K562 (cell line): ENCODE measurements at regions not wholly inside any gene's neighbourhood (a gene's known extent, or its start where the extent isn't known, plus 50 kb on each side); places are given as distances from the start of the nearest gene placed in this dataset.

Experiments used
- ATAC-seq: fragments of 200-7000 bp; cut with Tn5 transposase; 3 replicates; pipeline ENCODE4 v1.9.1; 2020; ENCODE audit warnings: moderate library complexity
- BruUV-seq: library from RNA; stranded (reverse); fragments of 400-500 nt; replicated peaks from 2 replicates; lab custom pipeline; 2021; lab: Mats Ljungman, UMichigan
- CTCF ChIA-PET: fragments of 300-600 bp; formaldehyde crosslinking; extraction: SDS; loops from one replicate; lab custom pipeline; 2021; ENCODE audit warnings: low intra/inter-chr PET ratio; lab: Yijun Ruan, JAX
- POLR2A ChIA-PET: fragments of 300-600, 350-650 bp; sonication (Branson Sonifier 250); formaldehyde crosslinking; extraction: SDS; loops from one replicate; lab custom pipeline; 2021; ENCODE audit warnings: antibody characterized with exemption, inconsistent platforms; lab: Yijun Ruan, JAX
- DNase-seq, 4 experiments: peaks; one replicate each; pipeline versions ENCODE4 v3.0.0 to v3.0.0-alpha.2; 2011 to 2018; ENCODE audit warnings: low spot score in 3 of 4, mixed read lengths in 3 of 4; ENCODE audit errors: extremely low read depth in 1 of 4
- FAIRE-seq: peaks from 2 replicates; lab custom pipeline; 2011; peaks lifted over from hg19 to GRCh38; lab: Jason Lieb, UNC
- H2AFZ ChIP-seq: 2 replicates; pipeline ENCODE4 v1.6.0; 2011; ENCODE audit warnings: low read depth, low read length, control low read depth, inconsistent platforms
- H3K27ac ChIP-seq: fragments of 200-600 bp; 3 replicates; pipeline ENCODE4 v1.8.0; 2011; ENCODE audit warnings: low read depth, mild to moderate bottlenecking, control low read depth, inconsistent platforms, low read length, moderate library complexity, mixed read lengths; ENCODE audit errors: extremely low read depth
- H3K27me3 ChIP-seq, 2 experiments: fragments of 300-600 bp in 1 of 2; 2 replicates in 1 of 2; 3 replicates in 1 of 2; pipeline versions ENCODE4 v1.6.0 to v1.8.0; 2011; ENCODE audit warnings: inconsistent platforms in 2 of 2, low read length in 2 of 2, mild to moderate bottlenecking in 1 of 2, mixed read lengths in 1 of 2, moderate library complexity in 1 of 2; ENCODE audit not compliant: control insufficient read depth in 2 of 2, insufficient read depth in 2 of 2
- H3K36me3 ChIP-seq: fragments of 300-600 bp; 3 replicates; pipeline ENCODE4 v1.8.0; 2011; ENCODE audit warnings: mild to moderate bottlenecking, low read length, inconsistent platforms; ENCODE audit not compliant: control insufficient read depth, insufficient read depth
- H3K4me1 ChIP-seq, 2 experiments: fragments of 200-600 bp in 1 of 2; replicated peaks in 1 of 2; 2 replicates in 1 of 2; 3 replicates in 1 of 2; pipeline versions ENCODE4 v1.5.1 to v1.8.0; 2011; ENCODE audit warnings: inconsistent platforms in 2 of 2, low read length in 2 of 2, mild to moderate bottlenecking in 1 of 2, mixed read lengths in 1 of 2, moderate library complexity in 1 of 2; ENCODE audit not compliant: control insufficient read depth in 2 of 2, insufficient read depth in 2 of 2
- H3K4me2 ChIP-seq: 2 replicates; pipeline ENCODE4 v1.6.1; 2011; ENCODE audit warnings: low read length, control low read depth, inconsistent platforms, mixed read lengths; ENCODE audit not compliant: insufficient read depth
- H3K4me3 ChIP-seq: fragments of 200-600 bp; sonication (generic), shearing (Covaris generic); 2 replicates; pipeline ENCODE4 v1.5.1; 2016; ENCODE audit warnings: control low read depth, inconsistent platforms
- H3K79me2 ChIP-seq: fragments of 200-600 bp; 3 replicates; pipeline ENCODE4 v1.8.0; 2011; ENCODE audit warnings: low read length, inconsistent platforms; ENCODE audit not compliant: control insufficient read depth, insufficient read depth
- H3K9ac ChIP-seq, 2 experiments: 2 replicates each; pipeline versions ENCODE4 v1.6.0 to v1.6.1; 2011; ENCODE audit warnings: low read depth in 2 of 2, low read length in 2 of 2, control low read depth in 1 of 2, inconsistent platforms in 1 of 2, mild to moderate bottlenecking in 1 of 2, mixed read lengths in 1 of 2; ENCODE audit not compliant: insufficient read depth in 1 of 2
- H3K9me1 ChIP-seq: one replicate; pipeline ENCODE4 v1.6.0; 2011; ENCODE audit warnings: inconsistent platforms, mild to moderate bottlenecking, low read length, moderate library complexity; ENCODE audit not compliant: control insufficient read depth, insufficient read depth
- H3K9me3 ChIP-seq: replicated peaks from 2 replicates; pipeline ENCODE4 v1.5.1; 2011; ENCODE audit warnings: low read depth, low read length, inconsistent platforms; ENCODE audit not compliant: control insufficient read depth, insufficient read depth
- H4K20me1 ChIP-seq: replicated peaks from 2 replicates; pipeline ENCODE4 v1.6.1; 2011; ENCODE audit warnings: low read length, inconsistent platforms, mixed read lengths; ENCODE audit not compliant: control insufficient read depth, insufficient read depth
- BCL6 ChIP-seq: fragments of 250-450 bp; sonication (Bioruptor Pico); IDR thresholded peaks from 2 replicates; pipeline ENCODE4 v1.4.0; 2020
- NFRKB ChIP-seq: fragments of 450-650 bp; IDR thresholded peaks from 2 replicates; pipeline ENCODE4 v1.6.1; 2016; ENCODE audit warnings: low read depth
- NFYB ChIP-seq: IDR thresholded peaks from 2 replicates; pipeline ENCODE4 v1.6.1; 2011; ENCODE audit warnings: mild to moderate bottlenecking, moderate library complexity; ENCODE audit not compliant: insufficient read length; ENCODE audit errors: extremely low read depth
- PML ChIP-seq: IDR thresholded peaks from 2 replicates; pipeline ENCODE4 v1.6.1; 2012; ENCODE audit warnings: low read length, inconsistent platforms
- POLR3A ChIP-seq: IDR thresholded peaks from 2 replicates; pipeline ENCODE4 v1.6.1; 2011; ENCODE audit warnings: borderline replicate concordance, mild to moderate bottlenecking, moderate library complexity; ENCODE audit not compliant: insufficient read length, insufficient read depth; ENCODE audit errors: extremely low read depth
- SREBF1 ChIP-seq: fragments of 150-350 bp; IDR thresholded peaks from 2 replicates; pipeline ENCODE4 v1.6.1; 2014; ENCODE audit warnings: antibody characterized with exemption, low read depth, low read length, borderline replicate concordance
- STAT5B ChIP-seq: fragments of 250-450 bp; sonication (Bioruptor Pico); IDR thresholded peaks from 2 replicates; pipeline ENCODE4 v1.8.0; 2021; ENCODE audit warnings: mild to moderate bottlenecking, inconsistent platforms
- ZNF134 ChIP-seq: fragments of 250-450 bp; sonication (Bioruptor Pico); conservative IDR thresholded peaks from 2 replicates; pipeline ENCODE4 v1.4.0; 2020
- ZNF224 ChIP-seq: sonication (generic); formaldehyde crosslinking; IDR thresholded peaks from 2 replicates; pipeline ENCODE4 v1.8.0; 2022; ENCODE audit warnings: mild to moderate bottlenecking, missing genetic modification reagents
- ZNF347 ChIP-seq: fragments of 450-650 bp; formaldehyde crosslinking; IDR thresholded peaks from 2 replicates; pipeline ENCODE4 v1.4.0; 2020; ENCODE audit warnings: low read depth, mild to moderate bottlenecking, moderate library complexity
- ZZZ3 ChIP-seq: fragments of 450-650 bp; IDR thresholded peaks from 2 replicates; pipeline ENCODE4 v1.6.1; 2016; ENCODE audit warnings: antibody characterized with exemption, mild to moderate bottlenecking, moderate library complexity
- WGBS: fragments of 100-300 bp; shearing (Covaris generic); methylation state at CpG from one replicate; pipeline ENCODE4 v1.1.6; 2016; ENCODE audit warnings: low coverage, mixed read lengths; ENCODE audit not compliant: insufficient coverage; ENCODE audit errors: missing lambda C conversion rate; 5-methylcytosine and 5-hydroxymethylcytosine counted together
- in situ Hi-C: fragments of 300-500 bp; cut with MboI; formaldehyde crosslinking; loops from 4 replicates; pipeline ENCODE4 v1.15.0; 2018; ENCODE audit warnings: inconsistent platforms, mixed read lengths
- intact Hi-C: fragments of 100-400 bp; cut with micrococcal nuclease; formaldehyde crosslinking; loops from 2 replicates; pipeline ENCODE4 v1.14.2; 2022
- TF ChIP-seq, protein P1 (sequence below), 2 experiments: fragments of 250-450 bp in 1 of 2; fragments of 450-650 bp in 1 of 2; sonication (Bioruptor Pico) in 1 of 2; IDR thresholded peaks; 2 replicates each; pipeline versions ENCODE4 v1.6.1 to v1.8.0; 2016 to 2021; ENCODE audit warnings: mild to moderate bottlenecking in 2 of 2, moderate library complexity in 2 of 2, missing compliant biosample characterization in 1 of 2, missing genetic modification characterization in 1 of 2
- TF ChIP-seq, protein P2 (sequence below): fragments of 250-450 bp; sonication (Bioruptor Pico); IDR thresholded peaks from 2 replicates; pipeline ENCODE4 v1.4.0; 2020; ENCODE audit warnings: mild to moderate bottlenecking, moderate library complexity, borderline replicate concordance

DNA sequence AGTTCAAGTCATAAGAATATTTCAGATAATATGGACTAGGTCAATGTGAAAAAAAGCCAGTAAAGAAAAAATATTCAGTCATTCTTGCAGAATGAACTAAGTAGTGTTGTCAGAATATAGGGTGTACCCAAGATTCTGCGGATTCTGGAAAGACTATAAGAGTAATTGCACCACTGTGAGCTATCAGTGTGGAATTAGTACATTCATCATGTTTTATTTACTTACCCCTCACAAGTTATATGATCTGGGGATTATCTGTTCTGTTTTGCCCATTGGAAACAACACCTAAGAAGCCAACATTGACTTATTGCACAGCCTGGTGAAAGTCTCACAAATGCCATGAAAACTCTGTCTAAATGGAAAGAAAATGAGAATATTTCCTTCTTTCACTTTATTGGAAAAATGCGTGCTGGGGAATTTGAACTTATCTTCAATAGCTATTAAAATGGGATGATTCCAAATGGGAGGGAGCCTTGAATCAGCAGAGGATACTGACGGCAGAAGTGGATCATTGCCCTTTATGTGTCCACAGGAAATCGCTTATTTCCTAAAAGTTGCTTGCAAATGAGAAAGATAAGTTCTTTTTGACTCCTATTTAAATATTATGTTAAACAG is 563.3 kb upstream of the POM121L12 start:
- no peak overlapping the region for H3K9ac ChIP-seq
- ATAC-seq (no peak), FAIRE-seq (no peak), DNase-seq (no peak)
- H3K4me3 ChIP-seq = no peak overlapping the region
- H3K4me1 ChIP-seq = no peaks in the 10 kb centered on the region
- ChIA-PET POLR2A (no interaction called here), CTCF (no interaction called here)
- WGBS = 1% methylated on average over 4 of the region's 4 CpGs
- no TSS peak for BruUV-seq
- no peaks in the 10 kb centered on the region for H3K27me3 ChIP-seq
- H3K36me3 ChIP-seq = no peaks in the 10 kb centered on the region
- H2AFZ ChIP-seq = no peak overlapping the region
- intact Hi-C loops = no loop called here
- no peaks in the 10 kb centered on the region for H3K79me2 ChIP-seq
- 0 out of 2 replicates have a peak, but pooled peaks cover 2% of the 10 kb centered on the region for H3K9me3 ChIP-seq
- H3K4me2 ChIP-seq = no peak overlapping the region
- no peak overlapping the region for H3K27ac ChIP-seq
- no peaks in the 10 kb centered on the region for H4K20me1 ChIP-seq
- H3K9me1 ChIP-seq = no peaks in the 10 kb centered on the region
- TF ChIP-seq NFRKB (no peak), ZNF134 (CRISPR knock-in tag) (no peak)
- in situ Hi-C loops = no loop called here

DNA sequence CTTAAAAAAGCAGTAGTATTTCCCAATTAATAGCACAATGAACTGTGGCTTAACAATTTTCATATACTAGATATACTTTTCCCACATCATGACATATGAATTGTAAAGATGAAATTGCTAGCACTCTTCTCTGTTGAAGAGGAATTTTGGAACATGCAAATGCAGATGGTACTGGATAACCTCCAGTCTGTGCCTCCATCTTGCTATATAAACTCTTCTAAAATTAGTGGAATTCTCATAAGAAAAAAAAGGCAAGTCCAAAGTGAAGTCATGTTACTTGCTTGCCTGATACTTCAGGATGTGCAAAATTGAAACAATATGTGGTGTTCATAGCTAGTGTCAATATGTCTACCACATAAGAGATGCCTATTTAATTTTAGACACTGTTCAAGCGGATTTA is 570.2 kb upstream of the POM121L12 start:
- H3K9ac ChIP-seq = no peak overlapping the region
- H3K27me3 ChIP-seq = no peaks in the 10 kb centered on the region
- H3K27ac ChIP-seq = no peak overlapping the region
- intact Hi-C loops = no loop called here
- H3K4me2 ChIP-seq = no peak overlapping the region
- H2AFZ ChIP-seq = no peak overlapping the region
- ChIA-PET CTCF (no interaction called here), POLR2A (no interaction called here)
- in situ Hi-C loops = no loop called here
- H4K20me1 ChIP-seq = no peaks in the 10 kb centered on the region
- no peaks in the 10 kb centered on the region for H3K79me2 ChIP-seq
- ATAC-seq (no peak), DNase-seq (no peak), FAIRE-seq (no peak)
- WGBS = 0% methylated on average over 1 of the region's 1 CpG
- no peaks in the 10 kb centered on the region for H3K9me3 ChIP-seq
- BruUV-seq = no TSS peak
- H3K36me3 ChIP-seq = no peaks in the 10 kb centered on the region
- H3K4me3 ChIP-seq = no peak overlapping the region
- H3K9me1 ChIP-seq = no peaks in the 10 kb centered on the region
- no peaks in the 10 kb centered on the region for H3K4me1 ChIP-seq
- TF ChIP-seq ZNF224 (CRISPR knock-in tag) = no peak
- no peak for TF ChIP-seq POLR3A
- TF ChIP-seq PML = no peak
- no peak for TF ChIP-seq SREBF1
- TF ChIP-seq, protein P1, sequence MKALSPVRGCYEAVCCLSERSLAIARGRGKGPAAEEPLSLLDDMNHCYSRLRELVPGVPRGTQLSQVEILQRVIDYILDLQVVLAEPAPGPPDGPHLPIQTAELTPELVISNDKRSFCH (CRISPR knock-in tag; IDR thresholded peaks at IDR 0.05) = no peak
- TF ChIP-seq, protein P1 (tag; IDR thresholded peaks at IDR 0.05) = no peak
- TF ChIP-seq ZNF347 (CRISPR knock-in tag) = no peak
- TF ChIP-seq, protein P2, sequence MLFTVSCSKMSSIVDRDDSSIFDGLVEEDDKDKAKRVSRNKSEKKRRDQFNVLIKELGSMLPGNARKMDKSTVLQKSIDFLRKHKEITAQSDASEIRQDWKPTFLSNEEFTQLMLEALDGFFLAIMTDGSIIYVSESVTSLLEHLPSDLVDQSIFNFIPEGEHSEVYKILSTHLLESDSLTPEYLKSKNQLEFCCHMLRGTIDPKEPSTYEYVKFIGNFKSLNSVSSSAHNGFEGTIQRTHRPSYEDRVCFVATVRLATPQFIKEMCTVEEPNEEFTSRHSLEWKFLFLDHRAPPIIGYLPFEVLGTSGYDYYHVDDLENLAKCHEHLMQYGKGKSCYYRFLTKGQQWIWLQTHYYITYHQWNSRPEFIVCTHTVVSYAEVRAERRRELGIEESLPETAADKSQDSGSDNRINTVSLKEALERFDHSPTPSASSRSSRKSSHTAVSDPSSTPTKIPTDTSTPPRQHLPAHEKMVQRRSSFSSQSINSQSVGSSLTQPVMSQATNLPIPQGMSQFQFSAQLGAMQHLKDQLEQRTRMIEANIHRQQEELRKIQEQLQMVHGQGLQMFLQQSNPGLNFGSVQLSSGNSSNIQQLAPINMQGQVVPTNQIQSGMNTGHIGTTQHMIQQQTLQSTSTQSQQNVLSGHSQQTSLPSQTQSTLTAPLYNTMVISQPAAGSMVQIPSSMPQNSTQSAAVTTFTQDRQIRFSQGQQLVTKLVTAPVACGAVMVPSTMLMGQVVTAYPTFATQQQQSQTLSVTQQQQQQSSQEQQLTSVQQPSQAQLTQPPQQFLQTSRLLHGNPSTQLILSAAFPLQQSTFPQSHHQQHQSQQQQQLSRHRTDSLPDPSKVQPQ (CRISPR knock-in tag) = no peak
- TF ChIP-seq BCL6 (CRISPR knock-in tag) = no peak
- no peak for TF ChIP-seq NFYB
- TF ChIP-seq ZZZ3 = no peak
- TF ChIP-seq STAT5B (CRISPR knock-in tag) = no peak
